Frontal cortex (tissue), 3 donors: ENCODE measurements at regions not wholly inside any gene's neighbourhood (a gene's known extent, or its start where the extent isn't known, plus 50 kb on each side); places are given as distances from the start of the nearest gene placed in this dataset.
"Not testable (repeated sequence)": the region's sequence is repeated elsewhere in the genome, so short reads cannot be mapped to it uniquely, and the experiment has no call there.

Source experiments
- DNase-seq, 2 donors: peaks; one replicate each; pipeline ENCODE4 v3.0.0; 2012; ENCODE audit warnings: low spot score in 2 of 2
- FAIRE-seq: peaks from 2 replicates; lab custom pipeline; 2012; peaks lifted over from hg19 to GRCh38; lab: Jason Lieb, UNC
- donor health status: control.
- donor health status: control.
- donor health status: control.

- FAIRE-seq, result no peak
- DNase-seq, result no peak
These were observed 439.6 kb upstream of the PTGER4 start for GRCh38 chr5:40240111-40240510.

GRCh38 chr5:40238066-40238745 is 441.5 kb upstream of the PTGER4 start:
- DNase-seq, result no peak
- FAIRE-seq, result no peak

- DNase-seq, result no peak
- no peak for FAIRE-seq
These were observed 444.0 kb upstream of the PTGER4 start for GRCh38 chr5:40235471-40236400.

DNA sequence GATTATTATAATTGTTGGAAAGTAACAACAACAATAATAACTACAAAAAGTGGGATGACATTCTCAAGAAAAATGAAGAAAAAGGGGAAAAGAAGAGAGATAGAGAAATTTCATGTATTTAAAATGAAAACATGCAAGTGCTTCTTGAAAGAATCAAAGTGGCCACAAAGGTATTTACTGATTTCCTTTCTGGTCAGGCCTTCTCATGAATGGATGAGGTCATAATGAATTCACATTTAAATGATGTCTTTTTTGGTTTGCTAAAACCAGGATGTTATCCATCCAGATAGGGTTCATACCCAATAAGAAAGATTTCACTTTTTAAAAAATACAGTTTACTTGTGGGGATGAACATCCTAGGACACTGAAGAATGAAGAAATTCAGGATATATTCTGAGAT is 446.4 kb upstream of the PTGER4 start:
- DNase-seq, result no peak
- no peak for FAIRE-seq

- FAIRE-seq (no peak), DNase-seq (no peak)
These were observed 451.8 kb upstream of the PTGER4 start for GRCh38 chr5:40227931-40228330.

DNA sequence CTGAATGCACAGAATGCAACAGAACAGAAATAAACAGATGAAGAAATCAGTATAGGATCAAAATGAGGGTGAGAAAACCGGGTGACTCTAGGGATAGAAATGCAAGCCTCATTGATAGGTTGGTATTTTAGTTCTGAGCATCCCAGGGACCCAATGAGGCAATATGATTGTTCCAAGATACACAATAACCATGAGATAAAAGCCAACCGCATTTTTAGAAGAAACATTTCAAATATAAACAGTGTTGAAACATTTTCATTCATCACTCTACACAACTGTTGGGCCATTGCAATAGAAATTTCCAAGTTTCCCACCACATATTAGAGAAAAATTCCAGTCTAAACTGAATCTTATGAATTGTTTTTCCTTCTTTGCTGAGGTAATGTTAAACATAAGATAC is 452.3 kb upstream of the PTGER4 start:
- DNase-seq (no peak), FAIRE-seq (no peak)

DNA sequence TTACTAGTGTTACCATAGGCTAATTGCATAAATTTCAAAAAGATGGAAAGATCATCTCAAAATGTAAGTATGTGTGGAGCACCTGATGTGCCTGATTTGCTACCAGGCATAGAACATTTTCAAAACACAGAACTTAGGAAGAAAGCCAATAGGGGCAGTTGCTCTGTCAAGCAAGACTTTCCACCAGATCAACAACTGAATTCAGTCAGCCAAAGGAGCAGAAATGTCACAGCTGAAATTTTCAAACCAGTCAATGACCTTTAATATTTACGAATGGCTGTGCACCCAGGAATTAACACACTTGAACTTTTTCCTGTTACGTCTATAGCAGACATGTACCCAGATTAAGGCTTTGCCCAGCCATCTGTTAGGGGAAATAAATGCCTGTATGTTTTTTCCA is 452.8 kb upstream of the PTGER4 start:
- no peak for FAIRE-seq
- DNase-seq, result no peak

GRCh38 chr5:40225147-40225546 is 454.6 kb upstream of the PTGER4 start:
- FAIRE-seq, DNase-seq: not testable (repeated sequence)

DNA sequence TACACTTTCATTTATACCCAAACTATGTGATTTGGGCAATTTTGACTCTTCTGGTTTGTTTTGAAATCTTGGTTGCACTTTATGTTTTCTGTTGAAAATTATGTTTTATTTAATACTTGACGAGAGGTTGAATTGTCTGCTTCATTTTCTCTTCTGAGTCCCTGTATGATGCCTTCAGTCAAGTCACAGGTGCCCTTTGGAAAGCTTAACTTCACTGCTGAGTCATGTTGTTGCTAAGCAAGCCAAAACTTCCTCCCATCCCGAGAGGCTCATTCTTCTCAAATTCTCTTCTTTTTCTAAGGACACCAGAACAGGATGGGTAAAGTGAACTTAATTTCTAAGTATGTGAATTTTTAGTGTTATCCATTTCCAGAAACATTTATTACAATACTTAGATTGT is 455.3 kb upstream of the PTGER4 start:
- FAIRE-seq (no peak), DNase-seq (no peak)

- FAIRE-seq, result no peak
- DNase-seq, result no peak
These were observed 455.8 kb upstream of the PTGER4 start for GRCh38 chr5:40223884-40224402.

GRCh38 chr5:40221796-40222195 is 457.9 kb upstream of the PTGER4 start:
- DNase-seq (no peak), FAIRE-seq (no peak)

DNA sequence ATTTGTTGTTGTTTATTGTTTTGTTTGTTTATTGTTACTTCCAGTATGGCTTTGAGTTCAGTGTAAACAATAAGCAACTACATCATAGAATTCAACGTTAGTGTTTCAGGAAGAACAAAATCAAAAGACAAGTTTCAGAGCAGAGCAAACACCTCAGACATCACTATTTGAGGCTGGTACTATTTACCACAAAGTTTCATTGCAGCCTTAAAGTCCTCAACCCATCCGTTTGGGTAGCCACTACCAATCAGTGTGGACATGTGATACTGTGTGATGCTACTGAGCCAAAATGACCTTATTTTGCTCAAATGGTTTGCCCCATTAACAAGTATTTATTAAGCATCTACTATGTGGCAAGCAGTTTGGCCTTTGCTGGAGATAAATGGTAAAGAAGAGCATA is 458.5 kb upstream of the PTGER4 start:
- DNase-seq (no peak), FAIRE-seq (no peak)

GRCh38 chr5:40220260-40220659 is 459.5 kb upstream of the PTGER4 start:
- DNase-seq (no peak), FAIRE-seq (no peak)

DNA sequence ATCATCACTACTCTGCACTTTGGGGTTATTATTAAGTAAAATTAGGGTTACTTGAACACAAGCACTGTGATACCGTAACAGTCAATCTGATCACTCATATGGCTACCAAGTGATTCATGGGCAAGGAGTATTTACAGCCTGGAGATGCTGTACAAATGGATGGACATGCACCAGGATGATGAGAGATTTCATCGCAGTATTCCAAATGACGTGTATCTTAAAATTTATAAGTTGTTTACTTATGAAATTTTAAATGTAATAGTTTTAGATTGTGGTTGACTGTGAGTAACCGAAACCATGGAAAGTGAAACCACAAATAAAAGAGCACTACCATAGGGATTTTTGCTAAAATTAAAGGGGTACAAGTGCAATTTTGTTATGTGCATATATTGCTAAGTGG is 462.2 kb upstream of the PTGER4 start:
- FAIRE-seq, result no peak
- DNase-seq, result no peak

GRCh38 chr5:40210694-40211093 is 469.0 kb upstream of the PTGER4 start:
- DNase-seq (no peak), FAIRE-seq (no peak)

DNA sequence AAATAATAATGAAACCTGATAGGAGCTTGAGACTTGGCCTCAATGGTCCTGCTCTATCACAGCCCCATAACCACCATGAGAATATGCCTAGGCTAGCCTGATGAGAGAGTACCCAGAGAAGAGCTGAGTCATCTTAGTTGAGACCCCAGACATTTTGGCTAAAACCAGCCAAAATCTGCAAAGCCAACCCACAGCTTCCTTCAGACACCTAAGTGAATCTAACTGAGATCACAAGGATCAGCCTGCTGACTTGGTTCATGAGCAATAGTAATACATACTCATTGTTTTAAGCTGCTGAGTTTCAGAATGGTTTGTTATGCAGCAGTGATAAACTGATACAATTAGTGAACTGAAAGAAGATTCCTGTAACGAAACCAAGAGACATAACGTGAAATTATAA is 473.7 kb upstream of the PTGER4 start:
- no peak for FAIRE-seq

GRCh38 chr5:40204144-40204543 is 475.6 kb upstream of the PTGER4 start:
- no peak for FAIRE-seq
- DNase-seq, result no peak

More for the DNA sequence above, 473.7 kb upstream of the PTGER4 start:
- no peak for DNase-seq

- no peak for DNase-seq
- no peak for FAIRE-seq
These were observed 476.8 kb upstream of the PTGER4 start for GRCh38 chr5:40202814-40203440.

DNA sequence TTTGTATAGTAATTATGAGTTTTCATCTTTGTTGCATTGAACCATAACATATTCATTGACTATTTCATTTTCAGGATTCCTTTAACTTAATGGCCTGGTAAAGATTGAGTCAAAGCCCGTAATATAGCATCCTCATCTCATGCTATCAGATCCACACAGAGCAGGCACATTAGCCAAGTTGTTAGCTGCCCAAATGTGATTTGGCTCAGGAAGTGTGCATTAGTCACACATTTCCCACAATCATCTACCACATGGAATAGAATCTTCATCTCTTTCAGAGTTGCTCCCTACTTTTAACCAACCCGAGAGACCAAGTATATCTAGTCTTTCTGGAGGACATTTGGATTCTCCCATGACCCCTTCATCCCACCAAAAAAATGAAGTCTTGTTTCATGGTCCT is 481.0 kb upstream of the PTGER4 start:
- no peak for DNase-seq
- no peak for FAIRE-seq

DNA sequence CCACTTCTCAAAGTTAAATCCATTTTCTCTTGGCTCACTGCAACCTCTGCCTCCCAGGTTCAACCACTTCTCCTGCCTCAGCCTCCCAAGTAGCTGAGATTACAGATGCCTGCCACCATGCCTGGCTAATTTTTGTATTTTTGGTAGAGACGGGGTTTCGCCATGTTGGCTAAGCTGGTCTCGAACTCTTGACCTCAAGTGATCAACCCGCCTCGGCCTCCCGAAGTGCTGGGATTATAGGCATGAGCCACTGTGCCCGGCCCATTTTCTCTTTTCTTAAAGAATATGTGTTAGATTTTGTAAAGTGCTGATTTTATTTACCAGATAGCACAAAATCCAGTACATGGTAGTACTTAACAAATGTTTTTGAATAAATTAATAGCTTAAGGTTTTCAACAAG is 484.1 kb upstream of the PTGER4 start:
- not testable (repeated sequence) for DNase-seq, FAIRE-seq

- DNase-seq (no peak), FAIRE-seq (no peak)
These were observed 488.6 kb upstream of the PTGER4 start for GRCh38 chr5:40191150-40191549.
